ENCODE measurements at regions not wholly inside any gene's neighbourhood (a gene's known extent, or its start where the extent isn't known, plus 50 kb on each side); places are given as distances from the start of the nearest gene placed in this dataset.

DNA sequence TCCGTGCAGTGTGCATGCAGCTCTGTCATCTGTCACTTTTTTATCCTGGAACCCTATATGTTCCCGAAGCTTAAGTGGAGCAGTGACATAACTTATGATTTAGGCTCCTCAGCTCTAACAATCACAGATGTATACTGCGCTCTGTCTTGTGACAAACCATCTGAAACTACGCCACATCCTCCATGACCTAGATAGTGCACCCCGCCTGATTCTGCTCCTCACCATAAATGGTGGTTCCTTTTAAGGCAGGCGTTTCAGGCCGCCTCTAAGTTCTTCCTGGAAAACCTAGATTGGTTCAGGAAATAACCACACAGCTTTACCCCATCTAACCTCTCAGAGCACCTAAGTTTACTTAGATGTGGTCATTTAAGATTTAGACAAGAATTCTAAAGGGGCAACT lies 372.0 kb downstream of the CDH10 start:
- TF ChIP-seq, protein P1, sequence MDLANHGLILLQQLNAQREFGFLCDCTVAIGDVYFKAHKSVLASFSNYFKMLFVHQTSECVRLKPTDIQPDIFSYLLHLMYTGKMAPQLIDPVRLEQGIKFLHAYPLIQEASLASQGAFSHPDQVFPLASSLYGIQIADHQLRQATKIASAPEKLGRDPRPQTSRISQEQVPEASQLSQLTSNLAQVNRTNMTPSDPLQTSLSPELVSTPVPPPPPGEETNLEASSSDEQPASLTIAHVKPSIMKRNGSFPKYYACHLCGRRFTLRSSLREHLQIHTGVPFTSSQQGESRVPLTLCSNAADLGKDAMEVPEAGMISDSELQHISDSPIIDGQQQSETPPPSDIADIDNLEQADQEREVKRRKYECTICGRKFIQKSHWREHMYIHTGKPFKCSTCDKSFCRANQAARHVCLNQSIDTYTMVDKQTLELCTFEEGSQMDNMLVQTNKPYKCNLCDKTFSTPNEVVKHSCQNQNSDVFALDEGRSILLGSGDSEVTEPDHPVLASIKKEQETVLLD (IDR thresholded peaks at IDR 0.05), result no peak
- no peak for TF ChIP-seq TAF9B (IDR thresholded peaks at IDR 0.05; ENCODE audit: partially characterized antibody)
- TF ChIP-seq PTBP1 (IDR thresholded peaks at IDR 0.05; ENCODE audit: low read depth, low read length), result no peak
- TF ChIP-seq, protein P2, sequence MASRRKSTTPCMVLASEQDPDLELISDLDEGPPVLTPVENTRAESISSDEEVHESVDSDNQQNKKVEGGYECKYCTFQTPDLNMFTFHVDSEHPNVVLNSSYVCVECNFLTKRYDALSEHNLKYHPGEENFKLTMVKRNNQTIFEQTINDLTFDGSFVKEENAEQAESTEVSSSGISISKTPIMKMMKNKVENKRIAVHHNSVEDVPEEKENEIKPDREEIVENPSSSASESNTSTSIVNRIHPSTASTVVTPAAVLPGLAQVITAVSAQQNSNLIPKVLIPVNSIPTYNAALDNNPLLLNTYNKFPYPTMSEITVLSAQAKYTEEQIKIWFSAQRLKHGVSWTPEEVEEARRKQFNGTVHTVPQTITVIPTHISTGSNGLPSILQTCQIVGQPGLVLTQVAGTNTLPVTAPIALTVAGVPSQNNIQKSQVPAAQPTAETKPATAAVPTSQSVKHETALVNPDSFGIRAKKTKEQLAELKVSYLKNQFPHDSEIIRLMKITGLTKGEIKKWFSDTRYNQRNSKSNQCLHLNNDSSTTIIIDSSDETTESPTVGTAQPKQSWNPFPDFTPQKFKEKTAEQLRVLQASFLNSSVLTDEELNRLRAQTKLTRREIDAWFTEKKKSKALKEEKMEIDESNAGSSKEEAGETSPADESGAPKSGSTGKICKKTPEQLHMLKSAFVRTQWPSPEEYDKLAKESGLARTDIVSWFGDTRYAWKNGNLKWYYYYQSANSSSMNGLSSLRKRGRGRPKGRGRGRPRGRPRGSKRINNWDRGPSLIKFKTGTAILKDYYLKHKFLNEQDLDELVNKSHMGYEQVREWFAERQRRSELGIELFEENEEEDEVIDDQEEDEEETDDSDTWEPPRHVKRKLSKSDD (conservative IDR thresholded peaks at IDR 0.05; ENCODE audit: low read length), result no peak
- TF ChIP-seq, protein P3, sequence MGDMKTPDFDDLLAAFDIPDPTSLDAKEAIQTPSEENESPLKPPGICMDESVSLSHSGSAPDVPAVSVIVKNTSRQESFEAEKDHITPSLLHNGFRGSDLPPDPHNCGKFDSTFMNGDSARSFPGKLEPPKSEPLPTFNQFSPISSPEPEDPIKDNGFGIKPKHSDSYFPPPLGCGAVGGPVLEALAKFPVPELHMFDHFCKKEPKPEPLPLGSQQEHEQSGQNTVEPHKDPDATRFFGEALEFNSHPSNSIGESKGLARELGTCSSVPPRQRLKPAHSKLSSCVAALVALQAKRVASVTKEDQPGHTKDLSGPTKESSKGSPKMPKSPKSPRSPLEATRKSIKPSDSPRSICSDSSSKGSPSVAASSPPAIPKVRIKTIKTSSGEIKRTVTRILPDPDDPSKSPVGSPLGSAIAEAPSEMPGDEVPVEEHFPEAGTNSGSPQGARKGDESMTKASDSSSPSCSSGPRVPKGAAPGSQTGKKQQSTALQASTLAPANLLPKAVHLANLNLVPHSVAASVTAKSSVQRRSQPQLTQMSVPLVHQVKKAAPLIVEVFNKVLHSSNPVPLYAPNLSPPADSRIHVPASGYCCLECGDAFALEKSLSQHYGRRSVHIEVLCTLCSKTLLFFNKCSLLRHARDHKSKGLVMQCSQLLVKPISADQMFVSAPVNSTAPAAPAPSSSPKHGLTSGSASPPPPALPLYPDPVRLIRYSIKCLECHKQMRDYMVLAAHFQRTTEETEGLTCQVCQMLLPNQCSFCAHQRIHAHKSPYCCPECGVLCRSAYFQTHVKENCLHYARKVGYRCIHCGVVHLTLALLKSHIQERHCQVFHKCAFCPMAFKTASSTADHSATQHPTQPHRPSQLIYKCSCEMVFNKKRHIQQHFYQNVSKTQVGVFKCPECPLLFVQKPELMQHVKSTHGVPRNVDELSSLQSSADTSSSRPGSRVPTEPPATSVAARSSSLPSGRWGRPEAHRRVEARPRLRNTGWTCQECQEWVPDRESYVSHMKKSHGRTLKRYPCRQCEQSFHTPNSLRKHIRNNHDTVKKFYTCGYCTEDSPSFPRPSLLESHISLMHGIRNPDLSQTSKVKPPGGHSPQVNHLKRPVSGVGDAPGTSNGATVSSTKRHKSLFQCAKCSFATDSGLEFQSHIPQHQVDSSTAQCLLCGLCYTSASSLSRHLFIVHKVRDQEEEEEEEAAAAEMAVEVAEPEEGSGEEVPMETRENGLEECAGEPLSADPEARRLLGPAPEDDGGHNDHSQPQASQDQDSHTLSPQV (IDR thresholded peaks at IDR 0.05), result no peak
- TF ChIP-seq ZNF764 (CRISPR knock-in tag; IDR thresholded peaks at IDR 0.05; ENCODE audit: low read depth), result no peak
- no peak for TF ChIP-seq STAG1 (CRISPR knock-in tag; IDR thresholded peaks at IDR 0.05; ENCODE audit: borderline replicate concordance)
- TF ChIP-seq SMC3 (conservative IDR thresholded peaks at IDR 0.05; ENCODE audit: insufficient read depth, low read depth, low read length), result no peak
- TF ChIP-seq SP2 (IDR thresholded peaks at IDR 0.05; ENCODE audit: extremely low read depth, low read depth, low read length, poor library complexity, severe bottlenecking), result no peak
- TF ChIP-seq MAFF (IDR thresholded peaks at IDR 0.05; ENCODE audit: low read length), result no peak
- no peak for TF ChIP-seq MTA2 (IDR thresholded peaks at IDR 0.05; ENCODE audit: low read depth)
- TF ChIP-seq, protein P4, sequence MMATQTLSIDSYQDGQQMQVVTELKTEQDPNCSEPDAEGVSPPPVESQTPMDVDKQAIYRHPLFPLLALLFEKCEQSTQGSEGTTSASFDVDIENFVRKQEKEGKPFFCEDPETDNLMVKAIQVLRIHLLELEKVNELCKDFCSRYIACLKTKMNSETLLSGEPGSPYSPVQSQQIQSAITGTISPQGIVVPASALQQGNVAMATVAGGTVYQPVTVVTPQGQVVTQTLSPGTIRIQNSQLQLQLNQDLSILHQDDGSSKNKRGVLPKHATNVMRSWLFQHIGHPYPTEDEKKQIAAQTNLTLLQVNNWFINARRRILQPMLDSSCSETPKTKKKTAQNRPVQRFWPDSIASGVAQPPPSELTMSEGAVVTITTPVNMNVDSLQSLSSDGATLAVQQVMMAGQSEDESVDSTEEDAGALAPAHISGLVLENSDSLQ (IDR thresholded peaks at IDR 0.05), result no peak
- TF ChIP-seq OTX1 (CRISPR knock-in tag; IDR thresholded peaks at IDR 0.05), result no peak
- TF ChIP-seq ZNF324 (CRISPR knock-in tag; IDR thresholded peaks at IDR 0.05), result no peak
- TF ChIP-seq DDX20 (tag; IDR thresholded peaks at IDR 0.05; ENCODE audit: low read depth), result no peak
- CTCF ChIA-PET (ENCODE audit: low intra/inter-chr PET ratio), result interaction anchor here (0.5 kb wide), 1 partner anchor 218 kb away, joined by 4 read pairs; no protein-coding TSS in a partner anchor
- POLR2A ChIA-PET, result no interaction called here
- intact Hi-C loops (cut with micrococcal nuclease), result no loop called here
- Histone ChIP-seq H3K27ac (ENCODE audit: extremely low read depth, low read depth, low read length) (no peak overlapping the region), H4K20me1 (replicated peaks; ENCODE audit: control insufficient read depth, insufficient read depth, low read length) (no peaks in the 10 kb centered on the region), H3K9me3 (replicated peaks; ENCODE audit: control insufficient read depth, insufficient read depth, low read depth, low read length) (no peaks in the 10 kb centered on the region), H2AFZ (ENCODE audit: low read depth, low read length) (no peak overlapping the region), H3K79me2 (ENCODE audit: control insufficient read depth, insufficient read depth, low read length) (no peaks in the 10 kb centered on the region), H3K36me3 (ENCODE audit: control insufficient read depth, insufficient read depth, low read length) (no peaks in the 10 kb centered on the region), H3K9ac (ENCODE audit: insufficient read depth in 1 of 2, low read depth in 2 of 2, low read length in 2 of 2) (no peak overlapping the region), H3K4me2 (ENCODE audit: insufficient read depth, low read length) (no peak overlapping the region), H3K9me1 (ENCODE audit: control insufficient read depth, insufficient read depth, low read length) (no peaks in the 10 kb centered on the region), H3K4me1 (replicated peaks in 1 of 2; ENCODE audit: control insufficient read depth in 2 of 2, insufficient read depth in 2 of 2, low read length in 2 of 2) (no peaks in the 10 kb centered on the region), H3K27me3 (ENCODE audit: control insufficient read depth in 2 of 2, insufficient read depth in 2 of 2, low read length in 2 of 2) (no peaks in the 10 kb centered on the region), H3K4me3 (no peak overlapping the region)
- in situ Hi-C loops (cut with MboI), result no loop called here
- no peak for FAIRE-seq
- no peak for DNase-seq (ENCODE audit: extremely low read depth in 1 of 4, low spot score in 3 of 4)
- no peak for ATAC-seq
- BruUV-seq (replicated peaks), result no TSS peak
- 0% methylated on average over 7 of the region's 7 CpGs for WGBS (ENCODE audit: insufficient coverage, low coverage, missing lambda C conversion rate)
